ENCODE measurements at regions not wholly inside any gene's neighbourhood (a gene's known extent, or its start where the extent isn't known, plus 50 kb on each side); places are given as distances from the start of the nearest gene placed in this dataset.

GRCh38 chr15:62601777-62602545 lies 436.9 kb upstream of the C2CD4B start:
- no peak for TF ChIP-seq POLR2A (IDR thresholded peaks at IDR 0.05)
- TF ChIP-seq CTCF (IDR thresholded peaks at IDR 0.05), result no peak
- intact Hi-C loops (cut with DNase I), result no loop called here

GRCh38 chr15:62603742-62604141 lies 438.7 kb upstream of the C2CD4B start:
- DNase-seq, result no peak
- H3K27me3 ChIP-seq, result no peaks in the 10 kb centered on the region
- intact Hi-C loops (cut with DNase I), result no loop called here
- no peaks in the 10 kb centered on the region for H3K9me3 ChIP-seq
- no peaks in the 10 kb centered on the region for H3K4me1 ChIP-seq
- no peak overlapping the region for H3K4me3 ChIP-seq
- no peaks in the 10 kb centered on the region for H3K36me3 ChIP-seq (replicated peaks in 1 of 2; ENCODE audit: insufficient read depth in 1 of 2, low read depth in 2 of 2)
- WGBS, 2 donors, result 88% methylated on average over 1 of the region's 1 CpG
- TF ChIP-seq CTCF (IDR thresholded peaks at IDR 0.05) (no peak), POLR2A (IDR thresholded peaks at IDR 0.05) (no peak)
- no peak overlapping the region for H3K27ac ChIP-seq
- no peak for ATAC-seq

More at GRCh38 chr15:62601777-62602545, 436.9 kb upstream of the C2CD4B start:
- H3K27me3 ChIP-seq, result no peaks in the 10 kb centered on the region
- no peak for ATAC-seq
- no peak overlapping the region for H3K27ac ChIP-seq
- H3K9me3 ChIP-seq, result no peaks in the 10 kb centered on the region
- H3K4me3 ChIP-seq, result no peak overlapping the region
- WGBS, 2 donors, result 92% methylated on average over 9 of the region's 9 CpGs
- H3K4me1 ChIP-seq, result no peaks in the 10 kb centered on the region
- H3K36me3 ChIP-seq (replicated peaks in 1 of 2; ENCODE audit: insufficient read depth in 1 of 2, low read depth in 2 of 2), result no peaks in the 10 kb centered on the region
- DNase-seq, result no peak

GRCh38 chr15:62605282-62605681 lies 437.3 kb upstream of the TPM1 start:
- WGBS, 2 donors, result 90 to 95% methylated on average over 7 of the region's 7 CpGs
- ATAC-seq (no peak), DNase-seq (no peak)
- intact Hi-C loops (cut with DNase I), result no loop called here
- Histone ChIP-seq H3K27me3 (no peaks in the 10 kb centered on the region), H3K4me1 (no peaks in the 10 kb centered on the region), H3K4me3 (no peak overlapping the region), H3K36me3 (replicated peaks in 1 of 2; ENCODE audit: insufficient read depth in 1 of 2, low read depth in 2 of 2) (no peaks in the 10 kb centered on the region), H3K27ac (no peak overlapping the region), H3K9me3 (no peaks in the 10 kb centered on the region)
- no peak for TF ChIP-seq POLR2A (IDR thresholded peaks at IDR 0.05)
- no peak for TF ChIP-seq CTCF (IDR thresholded peaks at IDR 0.05)

GRCh38 chr15:62606376-62607113 lies 436.0 kb upstream of the TPM1 start:
- H3K27ac ChIP-seq, result no peak overlapping the region
- peak in 1 of 4 donors; percentile 35 for DNase-seq
- no peaks in the 10 kb centered on the region for H3K27me3 ChIP-seq
- TF ChIP-seq POLR2A (IDR thresholded peaks at IDR 0.05), result no peak
- TF ChIP-seq CTCF (IDR thresholded peaks at IDR 0.05), result no peak
- H3K4me1 ChIP-seq, result no peaks in the 10 kb centered on the region
- intact Hi-C loops (cut with DNase I), result no loop called here
- WGBS, 2 donors, result 86% methylated on average over 14 of the region's 14 CpGs
- no peak overlapping the region for H3K4me3 ChIP-seq
- no peaks in the 10 kb centered on the region for H3K36me3 ChIP-seq (replicated peaks in 1 of 2; ENCODE audit: insufficient read depth in 1 of 2, low read depth in 2 of 2)
- ATAC-seq, result peak; percentile 71
- no peaks in the 10 kb centered on the region for H3K9me3 ChIP-seq

All from body of pancreas (tissue), 4 donors.